IPS DF 19.7 (cell line): ENCODE measurements at regions not wholly inside any gene's neighbourhood (a gene's known extent, or its start where the extent isn't known, plus 50 kb on each side); places are given as distances from the start of the nearest gene placed in this dataset.

Source experiments
- DNase-seq: peaks from one replicate; pipeline ENCODE4 v3.0.0-alpha.2; 2013; ENCODE audit warnings: low read depth, low spot score

DNA sequence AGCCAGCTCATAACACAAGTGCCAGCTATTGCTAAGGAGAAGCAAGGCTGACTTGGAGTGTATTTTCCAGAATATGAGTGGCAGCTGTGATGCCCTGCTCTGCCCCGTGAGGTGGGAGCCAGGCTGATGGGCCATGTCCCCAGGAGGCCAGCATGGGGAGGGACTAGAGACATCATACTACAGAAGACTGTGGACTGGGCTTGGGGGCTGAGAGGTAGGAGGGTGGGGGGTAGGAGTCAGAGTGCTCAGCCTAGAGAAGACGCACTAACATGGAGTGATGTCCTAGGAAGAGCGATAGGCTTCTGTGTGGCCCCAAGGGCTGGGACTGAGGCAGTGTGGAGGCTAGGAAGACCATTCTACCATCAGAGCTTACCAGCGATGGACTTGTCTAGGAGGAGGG is 143.7 kb downstream of the WSCD1 start:
- no peak for DNase-seq

DNA sequence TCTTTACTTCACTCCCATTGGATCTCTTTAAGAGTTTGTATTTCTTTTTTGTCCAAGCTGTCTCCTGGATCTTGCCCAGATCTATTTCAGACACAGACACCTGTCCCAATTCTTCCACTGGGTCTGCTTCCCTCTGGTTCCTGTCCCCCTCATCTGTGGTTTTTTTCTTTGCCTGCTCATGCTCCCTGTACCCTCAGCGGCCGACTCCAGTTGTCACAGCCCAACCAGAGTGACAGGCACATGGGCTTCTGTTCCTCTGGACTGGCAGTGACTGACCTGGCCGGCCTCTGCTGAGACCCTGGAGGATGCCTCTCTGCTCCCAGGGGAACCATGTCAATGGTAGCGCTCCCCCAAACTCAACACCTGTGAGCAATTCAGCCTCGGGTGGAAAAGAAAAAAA is 142.6 kb downstream of the WSCD1 start:
- no peak for DNase-seq

DNA sequence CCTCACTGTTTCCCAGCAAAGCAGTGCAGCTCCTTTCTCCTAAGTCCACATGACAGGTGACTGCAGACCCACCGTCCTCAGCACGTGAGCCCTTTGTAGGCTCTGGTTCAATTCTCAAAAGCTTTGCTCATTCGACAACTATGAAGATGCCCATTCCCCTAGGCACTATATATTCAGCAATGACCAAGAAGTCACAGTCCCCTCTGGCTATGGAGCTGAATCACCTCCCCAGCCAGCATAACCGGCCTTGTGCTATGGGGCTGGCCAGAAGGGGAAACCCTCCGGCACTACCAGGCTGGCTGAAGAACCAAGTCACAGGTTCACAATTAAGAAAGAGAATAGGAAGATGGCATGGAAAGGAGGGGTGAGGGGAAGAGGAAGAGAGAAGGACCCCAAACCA is 139.7 kb downstream of the WSCD1 start:
- DNase-seq = no peak

DNA sequence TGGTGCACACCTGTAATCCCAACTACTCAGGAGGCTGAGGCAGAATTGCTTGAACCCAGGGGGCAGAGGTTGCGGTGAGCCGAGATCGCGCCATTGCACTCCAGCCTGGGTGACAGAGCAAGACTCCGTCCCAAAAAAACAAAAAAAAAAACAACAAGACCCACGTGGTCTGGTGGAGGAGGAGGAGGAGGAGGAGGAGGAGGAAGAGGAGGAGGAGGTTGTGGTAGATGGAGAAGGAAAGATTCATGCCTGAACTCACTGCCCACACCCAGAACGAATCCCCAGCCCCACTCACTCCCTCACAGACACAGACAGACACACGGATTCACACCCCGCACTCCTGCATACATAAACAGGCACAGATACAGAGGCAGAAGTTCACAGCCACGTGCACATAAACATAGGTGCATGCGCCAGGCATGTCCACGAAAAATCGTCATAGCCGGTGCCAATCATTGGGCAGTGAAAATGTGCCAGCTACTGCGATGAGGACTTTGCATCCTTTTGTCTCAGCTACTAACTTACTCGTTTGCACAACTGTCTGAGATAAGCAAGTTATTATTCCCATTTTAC is 138.5 kb downstream of the WSCD1 start:
- no peak for DNase-seq

DNA sequence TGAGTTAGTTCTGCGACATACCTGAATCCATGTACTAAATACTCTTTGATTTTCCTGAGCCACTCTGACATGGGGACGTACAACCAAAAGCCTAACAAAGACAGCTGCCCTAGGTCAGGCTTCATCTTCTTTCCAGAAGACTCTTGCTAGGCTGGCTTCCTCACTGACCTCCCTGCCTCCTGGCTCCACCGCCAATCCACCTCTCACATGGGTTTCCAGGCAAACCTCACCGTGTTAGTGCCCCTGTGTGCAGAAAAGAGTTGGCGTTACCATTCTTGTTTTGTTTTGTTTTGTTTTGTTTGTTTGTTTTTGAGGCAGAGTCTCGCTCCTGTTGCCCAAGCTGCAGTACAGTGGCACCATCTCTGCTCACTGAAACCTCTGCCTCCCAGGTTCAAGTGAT is 135.3 kb downstream of the WSCD1 start:
- DNase-seq = no peak

DNA sequence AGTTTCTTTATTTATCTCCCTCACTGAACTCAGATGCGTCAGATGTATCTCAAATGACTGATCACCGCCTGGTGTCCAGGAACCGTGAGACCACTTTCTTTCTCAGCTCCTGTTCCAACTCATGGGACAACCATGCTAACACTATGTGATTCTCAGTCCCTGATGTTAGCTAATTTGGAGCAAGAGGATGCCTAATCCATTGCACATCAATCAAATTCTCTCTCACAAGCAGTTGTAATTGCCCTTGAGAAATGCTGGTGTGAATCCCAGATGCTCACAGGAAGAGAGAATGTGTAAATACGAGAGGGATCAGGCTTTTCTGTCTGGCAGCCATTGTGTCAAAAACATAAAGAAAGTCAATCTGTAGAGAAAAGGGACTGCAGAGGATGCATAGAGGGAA is 134.9 kb downstream of the WSCD1 start:
- no peak for DNase-seq

DNA sequence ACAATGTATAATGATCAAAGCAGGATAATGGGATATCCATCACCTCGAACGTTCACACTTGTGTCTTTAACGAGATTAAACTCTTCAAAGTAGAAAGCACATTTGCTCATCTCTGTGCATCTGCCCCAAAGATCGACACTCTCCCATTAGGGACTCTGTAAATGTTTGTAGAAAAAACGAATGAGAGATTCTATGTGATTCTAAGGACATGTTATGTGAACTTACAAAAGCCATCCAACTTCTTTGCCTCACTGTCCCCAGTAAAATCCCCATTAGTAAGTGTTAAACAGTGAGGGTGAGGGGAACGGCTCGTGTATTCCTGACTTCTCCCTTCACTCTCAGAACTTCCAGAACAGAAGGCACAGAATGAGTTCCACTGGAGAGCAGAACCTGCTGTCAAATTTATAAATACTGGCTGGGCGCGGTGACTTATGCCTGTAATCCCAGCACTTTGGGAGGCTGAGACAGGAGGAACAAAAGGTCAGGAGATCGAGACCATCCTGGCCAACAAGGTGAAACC is 134.1 kb downstream of the WSCD1 start:
- DNase-seq = no peak

DNA sequence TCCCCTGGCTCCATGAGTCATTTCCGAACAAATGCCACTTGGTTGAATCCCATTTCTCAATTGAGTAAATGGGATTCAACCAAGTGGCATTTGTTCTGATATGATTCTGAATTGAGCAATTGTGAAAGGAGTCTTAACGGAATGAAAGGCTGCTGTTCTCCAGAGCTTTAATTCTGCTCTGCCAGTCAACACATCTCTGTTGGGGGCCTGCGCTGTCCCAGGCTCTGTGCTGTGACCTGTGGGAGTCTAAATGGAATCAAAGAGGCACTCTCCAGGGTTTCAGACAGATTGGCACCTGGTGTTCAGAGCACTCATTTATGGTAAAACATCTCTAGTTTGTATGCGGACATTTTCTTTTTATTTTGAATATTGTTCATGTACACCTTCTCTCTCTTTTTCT is 126.2 kb downstream of the WSCD1 start:
- DNase-seq = no peak

DNA sequence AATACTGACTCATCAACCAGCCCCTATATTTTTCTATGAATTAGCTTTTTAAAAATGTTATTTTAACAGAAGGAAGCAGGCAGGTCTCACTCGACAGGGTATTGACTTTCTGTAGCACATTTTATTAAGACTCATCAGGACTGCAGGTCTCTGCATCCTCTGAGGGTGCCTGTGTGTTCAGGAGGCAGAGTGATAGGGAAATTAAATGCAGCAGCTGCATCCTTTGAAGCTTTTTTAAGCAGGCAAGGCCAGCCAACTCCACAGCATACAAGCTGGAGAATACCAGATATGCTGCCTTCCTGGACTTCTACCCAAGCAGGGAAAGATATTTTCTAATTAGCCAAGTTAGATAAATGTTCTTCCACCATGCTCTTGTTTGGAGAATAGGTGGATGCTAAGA is 124.9 kb downstream of the WSCD1 start:
- no peak for DNase-seq

DNA sequence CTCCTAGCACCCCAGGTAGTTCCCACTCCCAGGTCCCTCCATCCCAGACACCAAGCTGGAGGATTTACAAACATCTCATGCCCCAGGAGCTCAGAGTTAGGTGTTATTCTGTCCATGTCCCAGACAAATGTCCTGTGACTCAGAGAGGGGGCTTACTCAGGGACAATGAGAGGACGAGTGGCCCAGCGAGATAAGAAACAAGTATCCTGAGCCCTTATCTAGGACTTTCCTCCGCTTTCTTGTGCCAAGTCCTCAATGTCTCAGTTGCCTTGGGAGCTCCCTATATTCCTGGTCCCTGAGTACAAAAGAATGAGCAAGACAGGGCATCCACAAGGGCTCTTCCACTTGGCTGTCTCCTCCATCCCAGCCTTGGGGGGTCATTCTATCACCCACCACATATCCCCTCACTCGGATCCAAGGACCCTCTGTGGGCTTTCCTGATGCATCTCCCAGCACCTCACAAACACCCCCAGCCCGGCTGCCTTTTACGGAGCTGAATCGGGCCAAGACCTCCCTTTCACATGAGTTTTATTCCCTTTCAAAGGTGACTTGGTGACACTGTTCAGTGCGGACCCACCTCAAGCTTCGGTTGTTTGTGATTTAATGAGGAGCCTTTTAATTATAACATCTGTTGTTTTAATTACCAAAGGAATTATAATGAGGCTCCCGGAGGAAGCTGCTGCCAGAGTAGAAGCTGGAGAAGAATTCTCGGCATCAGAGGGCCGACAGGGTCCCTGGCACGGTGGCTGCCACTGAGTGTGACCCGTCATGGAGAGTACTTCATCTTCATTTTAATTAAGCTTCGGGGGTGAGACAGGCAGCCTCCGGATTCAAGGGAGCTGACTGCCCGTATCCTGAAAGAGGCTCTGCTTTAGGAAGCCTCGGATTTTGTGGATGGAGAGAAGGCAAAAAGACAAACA is 121.5 kb downstream of the WSCD1 start:
- DNase-seq = no peak

DNA sequence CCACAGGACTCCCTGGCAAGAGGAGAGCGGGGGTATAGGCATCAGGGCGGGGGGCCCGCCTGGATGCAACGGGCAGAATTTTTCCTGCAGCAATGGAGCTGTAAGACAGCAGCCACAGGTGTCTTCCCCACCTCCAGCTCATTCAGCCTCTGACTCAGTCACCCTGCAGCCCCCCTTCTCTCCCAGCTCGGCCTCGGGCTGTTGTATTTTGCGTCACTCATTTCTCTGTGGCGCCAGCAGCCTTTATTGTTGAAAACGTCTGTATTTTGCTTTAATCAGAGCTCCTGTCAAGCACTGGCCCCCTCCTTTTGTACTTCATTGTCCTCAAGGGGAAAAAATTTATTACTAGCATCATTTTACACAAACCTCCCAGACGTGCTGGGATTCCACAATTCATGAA is 117.7 kb downstream of the WSCD1 start:
- DNase-seq = no peak

DNA sequence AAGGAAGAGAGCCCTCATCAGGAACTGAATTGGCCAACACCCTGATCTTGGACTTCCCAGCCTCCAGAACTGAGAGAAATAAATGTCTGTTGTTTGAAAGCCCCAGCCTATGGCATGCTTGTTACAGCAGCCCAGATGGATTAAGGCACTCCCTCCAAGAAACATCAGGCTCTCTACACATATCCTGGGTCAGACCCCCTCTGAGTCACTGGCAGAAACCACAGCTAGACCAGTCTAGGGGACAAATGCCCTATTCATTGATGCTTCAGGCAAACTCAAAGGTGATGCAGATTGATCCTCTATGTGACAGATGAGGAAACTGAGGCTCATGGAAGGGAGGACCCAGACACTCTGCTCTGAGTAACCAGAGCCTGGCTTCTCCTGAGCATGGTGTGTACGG is 116.8 kb downstream of the WSCD1 start:
- no peak for DNase-seq

DNA sequence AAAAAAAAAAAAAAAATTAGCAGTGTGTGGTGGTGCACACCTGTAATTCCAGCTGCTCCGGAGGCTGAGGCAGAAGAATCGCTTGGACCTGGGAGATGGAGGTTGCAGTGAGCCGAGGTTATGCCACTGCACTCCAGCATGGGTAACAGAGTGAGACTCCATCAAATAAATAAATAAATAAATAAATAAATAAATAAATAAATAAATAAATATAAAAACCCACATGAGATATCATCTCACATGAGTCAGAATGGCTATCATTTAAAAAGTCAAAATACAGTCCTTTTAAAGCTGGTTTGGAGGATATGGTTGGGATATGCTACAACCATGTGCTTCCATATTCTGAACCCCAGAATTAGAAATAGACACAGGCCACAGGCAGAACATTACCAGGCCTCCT is 114.3 kb downstream of the WSCD1 start:
- DNase-seq = no peak

DNA sequence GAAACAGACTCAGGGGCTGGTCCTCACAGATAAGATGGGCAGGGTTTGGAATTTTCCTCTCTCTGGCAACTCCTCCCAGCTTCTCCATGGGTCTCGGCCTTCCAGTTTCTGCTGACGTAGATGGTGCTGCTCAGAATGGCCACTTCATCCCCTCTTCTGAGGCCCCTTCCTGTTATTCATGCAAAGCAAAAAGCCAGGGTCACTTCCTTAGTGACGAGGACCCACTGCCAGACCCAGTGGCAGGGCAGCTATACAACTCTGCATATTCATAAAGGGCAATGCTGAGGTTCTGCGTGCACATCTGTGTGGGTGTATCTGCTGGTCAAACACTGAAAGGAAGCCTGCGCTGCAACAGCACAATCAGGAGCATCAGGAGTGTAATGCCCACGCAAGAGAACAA is 108.8 kb downstream of the WSCD1 start:
- DNase-seq = no peak

DNA sequence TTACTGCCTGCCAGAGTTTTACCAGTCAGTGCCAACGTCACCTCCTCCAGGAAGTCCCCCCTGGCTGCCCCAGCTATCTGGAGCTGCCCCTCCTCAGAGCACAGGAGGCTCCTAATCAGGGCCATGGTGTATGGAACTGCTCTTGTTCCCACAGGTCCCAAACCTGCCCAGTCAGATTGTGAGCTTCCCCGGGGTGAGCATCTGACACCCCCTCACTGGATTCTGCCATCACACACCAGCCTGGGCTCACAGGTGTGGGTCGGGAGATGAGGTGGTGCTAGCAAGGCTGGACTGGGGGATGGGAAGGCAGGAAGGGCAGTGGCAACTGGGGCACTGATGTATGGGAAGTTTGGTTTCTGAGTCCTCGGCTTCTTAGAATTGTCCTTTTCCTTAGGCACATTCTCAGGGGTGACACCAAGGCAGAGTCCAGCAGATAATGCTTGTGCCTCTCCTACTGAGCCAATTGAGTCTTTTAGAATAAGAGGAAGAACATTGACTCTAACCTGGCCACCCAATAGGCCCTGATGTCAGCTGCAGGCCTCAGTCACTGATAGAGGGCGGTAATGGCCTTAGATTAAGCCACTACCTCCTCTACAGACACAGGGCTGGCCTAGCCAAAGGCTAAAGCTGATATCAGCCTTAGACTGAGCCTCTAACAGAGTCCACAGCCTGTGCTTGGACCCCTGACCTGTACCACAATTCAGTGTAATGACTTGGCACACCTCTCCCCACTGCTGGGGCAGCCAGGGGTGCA is 107.9 kb downstream of the WSCD1 start:
- DNase-seq = no peak
